ENCODE measurements at regions not wholly inside any gene's neighbourhood (a gene's known extent, or its start where the extent isn't known, plus 50 kb on each side); places are given as distances from the start of the nearest gene placed in this dataset.

DNA sequence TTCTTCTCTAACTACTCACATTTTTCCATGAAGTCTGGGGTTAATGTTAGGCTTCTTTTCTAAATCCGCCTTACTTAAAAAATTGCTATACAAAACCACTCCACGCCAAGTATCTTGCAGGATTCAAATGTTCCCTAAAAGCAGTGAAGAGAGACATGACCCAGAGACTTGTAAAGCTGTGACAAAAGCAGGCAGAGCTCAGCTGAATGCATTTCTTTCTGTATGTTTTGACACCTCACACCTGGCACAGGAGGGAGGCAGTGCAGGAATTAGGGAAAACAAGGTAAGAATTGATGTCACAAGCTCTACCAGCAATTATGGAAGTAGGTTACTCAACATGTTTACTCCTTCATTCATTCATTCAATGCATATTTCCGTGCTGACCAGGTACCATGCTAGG lies 295.0 kb downstream of the RPAP3 start:
- intact Hi-C loops (cut with DNase I), result no loop called here
- H3K4me1 ChIP-seq, result no peaks in the 10 kb centered on the region
- no peaks in the 10 kb centered on the region for H3K27me3 ChIP-seq
- H3K36me3 ChIP-seq, result no peaks in the 10 kb centered on the region
- ATAC-seq (no peak), DNase-seq (no peak)
- H3K4me3 ChIP-seq, result no peak overlapping the region
- WGBS (ENCODE audit: insufficient coverage, low coverage, low lambda C conversion rate, missing lambda C conversion rate), result 83% methylated on average over 3 of the region's 3 CpGs
- H3K27ac ChIP-seq, result no peak overlapping the region
- TF ChIP-seq, protein P1, sequence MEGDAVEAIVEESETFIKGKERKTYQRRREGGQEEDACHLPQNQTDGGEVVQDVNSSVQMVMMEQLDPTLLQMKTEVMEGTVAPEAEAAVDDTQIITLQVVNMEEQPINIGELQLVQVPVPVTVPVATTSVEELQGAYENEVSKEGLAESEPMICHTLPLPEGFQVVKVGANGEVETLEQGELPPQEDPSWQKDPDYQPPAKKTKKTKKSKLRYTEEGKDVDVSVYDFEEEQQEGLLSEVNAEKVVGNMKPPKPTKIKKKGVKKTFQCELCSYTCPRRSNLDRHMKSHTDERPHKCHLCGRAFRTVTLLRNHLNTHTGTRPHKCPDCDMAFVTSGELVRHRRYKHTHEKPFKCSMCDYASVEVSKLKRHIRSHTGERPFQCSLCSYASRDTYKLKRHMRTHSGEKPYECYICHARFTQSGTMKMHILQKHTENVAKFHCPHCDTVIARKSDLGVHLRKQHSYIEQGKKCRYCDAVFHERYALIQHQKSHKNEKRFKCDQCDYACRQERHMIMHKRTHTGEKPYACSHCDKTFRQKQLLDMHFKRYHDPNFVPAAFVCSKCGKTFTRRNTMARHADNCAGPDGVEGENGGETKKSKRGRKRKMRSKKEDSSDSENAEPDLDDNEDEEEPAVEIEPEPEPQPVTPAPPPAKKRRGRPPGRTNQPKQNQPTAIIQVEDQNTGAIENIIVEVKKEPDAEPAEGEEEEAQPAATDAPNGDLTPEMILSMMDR (IDR thresholded peaks at IDR 0.05), result no peak
- no peak for TF ChIP-seq POLR2A (IDR thresholded peaks at IDR 0.05)
- no peaks in the 10 kb centered on the region for H3K9me3 ChIP-seq

DNA sequence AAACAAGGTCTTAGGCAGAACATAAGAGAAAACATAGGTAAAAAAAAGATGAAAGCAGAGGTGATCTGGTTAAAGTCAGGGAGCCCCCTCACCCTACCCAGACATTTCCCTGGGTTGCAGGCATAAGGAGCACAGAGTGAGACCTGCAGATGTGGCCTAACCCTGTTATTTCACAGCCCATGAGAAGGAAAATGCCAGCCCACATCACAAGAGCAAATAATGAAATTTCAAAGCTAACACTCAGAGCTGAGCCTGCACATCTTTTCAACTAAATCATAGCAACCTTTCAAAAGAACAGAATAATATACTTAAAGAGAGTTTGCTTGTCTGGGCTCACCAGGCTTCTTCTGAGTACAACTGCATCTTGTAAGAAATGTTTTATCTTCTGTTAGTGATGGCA lies 295.4 kb downstream of the RPAP3 start:
- Histone ChIP-seq H3K4me1 (no peaks in the 10 kb centered on the region), H3K27me3 (no peaks in the 10 kb centered on the region), H3K36me3 (no peaks in the 10 kb centered on the region), H3K27ac (no peak overlapping the region), H3K9me3 (no peaks in the 10 kb centered on the region), H3K4me3 (no peak overlapping the region)
- no peak for DNase-seq
- ATAC-seq, result no peak
- intact Hi-C loops (cut with DNase I), result no loop called here
- no peak for TF ChIP-seq POLR2A (IDR thresholded peaks at IDR 0.05)
- TF ChIP-seq, protein P1 (IDR thresholded peaks at IDR 0.05), result no peak

DNA sequence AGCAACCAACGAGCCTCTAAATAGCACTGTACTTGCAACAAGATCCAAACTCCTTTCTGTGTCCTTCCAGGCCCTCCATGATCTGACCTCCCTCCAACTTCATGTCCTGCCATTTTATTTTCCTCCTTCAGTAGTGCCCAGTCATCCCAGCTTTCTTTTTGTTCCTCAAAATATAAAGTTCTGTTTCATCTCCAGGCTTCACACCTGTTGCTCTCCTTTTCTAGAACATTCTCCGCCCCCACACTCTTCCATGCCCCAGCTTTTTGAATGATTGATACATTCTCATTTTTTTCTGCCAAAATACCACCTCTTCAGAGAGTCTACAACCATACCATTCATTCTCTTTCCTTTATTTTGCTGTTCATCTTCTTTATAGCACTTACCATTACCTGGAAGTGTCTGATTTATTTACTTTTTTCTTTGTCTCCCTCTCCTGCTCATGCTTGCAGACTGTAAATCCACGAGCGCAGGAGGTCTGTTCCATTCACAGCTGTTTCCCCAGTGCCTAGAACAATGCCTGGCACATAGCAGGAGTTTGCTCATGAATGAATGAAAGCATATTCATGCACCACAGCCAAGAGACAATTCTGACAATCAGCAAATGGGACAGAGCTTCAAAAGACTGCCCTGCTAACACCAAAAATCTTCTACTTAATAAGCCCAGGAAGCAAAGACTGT lies 296.4 kb downstream of the RPAP3 start:
- Histone ChIP-seq H3K4me3 (no peak overlapping the region), H3K4me1 (no peaks in the 10 kb centered on the region), H3K36me3 (no peaks in the 10 kb centered on the region), H3K27ac (no peak overlapping the region), H3K27me3 (no peaks in the 10 kb centered on the region), H3K9me3 (no peaks in the 10 kb centered on the region)
- intact Hi-C loops (cut with DNase I), result no loop called here
- 83% methylated on average over 4 of the region's 4 CpGs for WGBS (ENCODE audit: insufficient coverage, low coverage, low lambda C conversion rate, missing lambda C conversion rate)
- ATAC-seq (no peak), DNase-seq (no peak)
- TF ChIP-seq, protein P1 (IDR thresholded peaks at IDR 0.05), result no peak
- TF ChIP-seq POLR2A (IDR thresholded peaks at IDR 0.05), result no peak

DNA sequence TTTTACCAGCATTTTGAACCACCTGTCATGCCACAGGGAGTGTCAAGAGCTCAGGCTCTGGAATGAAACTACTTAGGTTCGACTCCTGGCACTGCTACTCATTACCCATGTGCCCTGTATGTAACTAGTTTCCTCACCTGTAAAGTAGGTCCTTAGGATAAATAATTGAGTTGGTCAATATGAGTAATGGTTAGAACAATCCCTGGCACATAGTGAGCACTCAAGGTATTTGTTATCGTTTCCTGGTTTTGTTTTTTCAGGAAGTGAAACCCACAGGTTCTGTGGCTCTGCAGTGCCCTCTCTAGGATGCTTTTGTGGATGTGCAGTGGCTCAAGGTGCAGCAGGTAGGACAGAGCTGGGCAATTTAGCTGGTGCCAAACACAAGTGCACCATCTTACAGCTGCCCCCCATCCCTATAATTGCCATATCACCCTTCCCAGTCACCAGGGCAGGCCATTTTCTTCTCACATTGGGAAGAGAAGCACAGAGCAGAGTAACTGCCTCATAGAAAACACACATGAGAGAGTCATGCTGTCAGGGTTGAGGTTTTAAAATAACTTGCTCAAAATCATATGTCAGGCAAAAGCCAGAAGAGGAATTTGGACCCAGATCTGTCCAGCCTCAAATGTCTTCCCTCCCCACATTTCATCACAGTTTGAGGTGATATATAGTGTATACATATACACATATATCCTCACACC lies 297.5 kb downstream of the RPAP3 start:
- Histone ChIP-seq H3K9me3 (no peaks in the 10 kb centered on the region), H3K27ac (no peak overlapping the region), H3K4me1 (no peaks in the 10 kb centered on the region), H3K36me3 (no peaks in the 10 kb centered on the region), H3K27me3 (no peaks in the 10 kb centered on the region), H3K4me3 (no peak overlapping the region)
- WGBS (ENCODE audit: insufficient coverage, low coverage, low lambda C conversion rate, missing lambda C conversion rate), result 83% methylated on average over 2 of the region's 2 CpGs
- TF ChIP-seq, protein P1 (IDR thresholded peaks at IDR 0.05), result peak in 2 of 4 donors; percentile 11 to 18
- no peak for TF ChIP-seq POLR2A (IDR thresholded peaks at IDR 0.05)
- intact Hi-C loops (cut with DNase I), result no loop called here
- peak; percentile 33 to 51 (median 44) for ATAC-seq
- DNase-seq, result no peak
